Erythroblast (primary cell): ENCODE measurements at regions not wholly inside any gene's neighbourhood (a gene's known extent, or its start where the extent isn't known, plus 50 kb on each side); places are given as distances from the start of the nearest gene placed in this dataset.

ENCODE experiments used
- GATA1 ChIP-seq: IDR thresholded peaks from 2 replicates; pipeline ENCODE4 v1.6.1; 2011; ENCODE audit warnings: low read depth, mild to moderate bottlenecking, control low read depth, low read length, moderate library complexity
- POLR2A ChIP-seq: IDR thresholded peaks from 2 replicates; pipeline ENCODE4 v1.6.1; 2011; ENCODE audit warnings: mild to moderate bottlenecking, low read length

DNA sequence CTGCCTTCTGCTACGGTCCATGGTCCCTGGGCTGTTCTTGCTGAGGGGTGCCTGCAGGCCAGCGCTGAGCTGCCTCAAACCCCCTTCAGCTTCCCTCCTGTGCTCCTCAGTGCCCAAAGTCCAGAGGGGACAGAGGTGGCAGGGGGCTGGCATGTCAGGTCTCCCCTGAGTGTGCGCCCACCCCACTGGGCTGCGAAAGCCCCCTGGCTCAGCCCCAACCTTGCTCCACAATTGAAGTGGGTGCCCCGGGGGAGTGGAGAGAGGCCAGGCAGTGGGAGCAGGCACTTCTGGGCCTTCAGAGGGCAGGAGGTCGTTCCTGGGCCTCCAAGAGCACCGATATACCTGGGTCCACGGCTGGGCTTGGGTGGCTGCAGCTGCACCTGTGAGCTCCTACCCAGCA lies 548.7 kb upstream of the FAM98A start:
- no peak for TF ChIP-seq POLR2A
- TF ChIP-seq GATA1: no peak
